Hepatocyte (in vitro differentiated cells): ENCODE measurements at regions not wholly inside any gene's neighbourhood (a gene's known extent, or its start where the extent isn't known, plus 50 kb on each side); places are given as distances from the start of the nearest gene placed in this dataset.

Experiments used
- CTCF ChIP-seq: fragments of 200-600 bp; sonication (generic); IDR thresholded peaks from 2 replicates; pipeline ENCODE4 v1.5.1; 2016; ENCODE audit warnings: antibody characterized with exemption, mild to moderate bottlenecking; ENCODE audit not compliant: poor library complexity
- EZH2 ChIP-seq: fragments of 200-600 bp; sonication (generic); IDR thresholded peaks from 2 replicates; pipeline ENCODE4 v1.6.1; 2016; ENCODE audit warnings: antibody characterized with exemption, mild to moderate bottlenecking, borderline replicate concordance
- EZH2phosphoT487 ChIP-seq: fragments of 200-600 bp; sonication (generic); IDR thresholded peaks from one replicate; pipeline ENCODE4 v1.6.1; 2018; ENCODE audit warnings: antibody characterized with exemption, mild to moderate bottlenecking, low read depth, moderate library complexity; ENCODE audit not compliant: unreplicated experiment, severe bottlenecking

GRCh38 chr2:180058993-180059392 lies 51.9 kb upstream of the CWC22 start:
- TF ChIP-seq CTCF (no peak), EZH2 (no peak), EZH2phosphoT487 (no peak)
